AG10803 (cell line): ENCODE measurements at regions not wholly inside any gene's neighbourhood (a gene's known extent, or its start where the extent isn't known, plus 50 kb on each side); places are given as distances from the start of the nearest gene placed in this dataset.

ENCODE experiments used
- DNase-seq: peaks from one replicate; pipeline ENCODE4 v3.0.0; 2010; ENCODE audit warnings: low read depth
- H3K4me3 ChIP-seq: 2 replicates; pipeline ENCODE4 v1.5.1; 2011; ENCODE audit warnings: mild to moderate bottlenecking, low read length, control low read depth
- CTCF ChIP-seq: conservative IDR thresholded peaks from 2 replicates; pipeline ENCODE4 v1.5.1; 2011; ENCODE audit warnings: mild to moderate bottlenecking, low read length, control low read depth, inconsistent platforms

GRCh38 chr4:92100975-92101374 lies 202.8 kb upstream of the GRID2 start:
- DNase-seq, result no peak
- TF ChIP-seq CTCF, result no peak
- H3K4me3 ChIP-seq, result no peak overlapping the region

GRCh38 chr4:92101737-92102172 lies 202.0 kb upstream of the GRID2 start:
- no peak overlapping the region for H3K4me3 ChIP-seq
- no peak for TF ChIP-seq CTCF
- DNase-seq, result no peak

GRCh38 chr4:92104506-92104905 lies 199.3 kb upstream of the GRID2 start:
- no peak for TF ChIP-seq CTCF
- H3K4me3 ChIP-seq, result no peak overlapping the region
- no peak for DNase-seq

GRCh38 chr4:92106816-92107215 lies 196.9 kb upstream of the GRID2 start:
- H3K4me3 ChIP-seq, result no peak overlapping the region
- TF ChIP-seq CTCF, result no peak
- DNase-seq, result no peak

GRCh38 chr4:92111493-92111892 lies 192.3 kb upstream of the GRID2 start:
- H3K4me3 ChIP-seq, result no peak overlapping the region
- no peak for TF ChIP-seq CTCF
- no peak for DNase-seq

- no peak overlapping the region for H3K4me3 ChIP-seq
- DNase-seq, result no peak
- TF ChIP-seq CTCF, result no peak
Observed at GRCh38 chr4:92112805-92113204, 191.0 kb upstream of the GRID2 start.

- TF ChIP-seq CTCF, result no peak
- DNase-seq, result no peak
- H3K4me3 ChIP-seq, result no peak overlapping the region
Observed at GRCh38 chr4:92120810-92121498, 182.8 kb upstream of the GRID2 start.
